HG02642 (cell line): ENCODE measurements at regions not wholly inside any gene's neighbourhood (a gene's known extent, or its start where the extent isn't known, plus 50 kb on each side); places are given as distances from the start of the nearest gene placed in this dataset.
A peak's percentile ranks its signal among the peaks of the same experiment; 100 is the strongest.
"Not testable (repeated sequence)": the region's sequence is repeated elsewhere in the genome, so short reads cannot be mapped to it uniquely, and the experiment has no call there.

Experiments
- ATAC-seq: cut with Tn5 transposase; IDR thresholded peaks from one replicate; pipeline ENCODE4 v1.9.1; 2021; ENCODE audit warnings: mild to moderate bottlenecking; ENCODE audit not compliant: unreplicated experiment, poor library complexity

- ATAC-seq, result not testable (repeated sequence)
Measured at GRCh38 chr9:68593760-68594159, 53.1 kb upstream of the TMEM252 start.

GRCh38 chr9:68595868-68596267 lies 55.2 kb upstream of the TMEM252 start:
- ATAC-seq, result no peak

- no peak for ATAC-seq
Measured at GRCh38 chr9:68597362-68597997, 56.8 kb upstream of the TMEM252 start.

GRCh38 chr9:68599826-68600225 lies 59.1 kb upstream of the TMEM252 start:
- no peak for ATAC-seq

GRCh38 chr9:68601081-68601480 lies 60.4 kb upstream of the TMEM252 start:
- ATAC-seq, result no peak

- ATAC-seq, result no peak
Measured at GRCh38 chr9:68603371-68603770, 62.7 kb upstream of the TMEM252 start.

- ATAC-seq, result no peak
Measured at GRCh38 chr9:68608763-68609162, 68.1 kb upstream of the TMEM252 start.

GRCh38 chr9:68609901-68610415 lies 69.3 kb upstream of the TMEM252 start:
- no peak for ATAC-seq

GRCh38 chr9:68614121-68614520 lies 73.4 kb upstream of the TMEM252 start:
- no peak for ATAC-seq

- not testable (repeated sequence) for ATAC-seq
Measured at GRCh38 chr9:68617011-68617410, 76.3 kb upstream of the TMEM252 start.

GRCh38 chr9:68619072-68619471 lies 78.4 kb upstream of the TMEM252 start:
- ATAC-seq, result no peak

GRCh38 chr9:68619636-68620035 lies 79.0 kb upstream of the TMEM252 start:
- no peak for ATAC-seq

- ATAC-seq, result no peak
Measured at GRCh38 chr9:68625559-68625958, 79.5 kb upstream of the PIP5K1B start.

- ATAC-seq, result no peak
Measured at GRCh38 chr9:68626526-68626925, 78.5 kb upstream of the PIP5K1B start.

- no peak for ATAC-seq
Measured at GRCh38 chr9:68627104-68627503, 77.9 kb upstream of the PIP5K1B start.

GRCh38 chr9:68627594-68627993 lies 77.4 kb upstream of the PIP5K1B start:
- ATAC-seq, result no peak

GRCh38 chr9:68629042-68629441 lies 76.0 kb upstream of the PIP5K1B start:
- no peak for ATAC-seq

- no peak for ATAC-seq
Measured at GRCh38 chr9:68631811-68632210, 73.2 kb upstream of the PIP5K1B start.

- ATAC-seq, result no peak
Measured at GRCh38 chr9:68637020-68637419, 68.0 kb upstream of the PIP5K1B start.

GRCh38 chr9:68639261-68639660 lies 65.8 kb upstream of the PIP5K1B start:
- ATAC-seq, result not testable (repeated sequence)

- peak; percentile 34 for ATAC-seq
Measured at GRCh38 chr9:68640421-68641089, 64.5 kb upstream of the PIP5K1B start.
